Fibroblast of lung (primary cell): ENCODE measurements at regions not wholly inside any gene's neighbourhood (a gene's known extent, or its start where the extent isn't known, plus 50 kb on each side); places are given as distances from the start of the nearest gene placed in this dataset.

Experiments
- DNase-seq, 2 donors: peaks; one replicate each; pipeline versions ENCODE4 v3.0.0 to v3.0.0-alpha.2; 2010; ENCODE audit warnings: low read depth in 2 of 2
- H2AFZ ChIP-seq: 2 replicates; pipeline ENCODE4 v1.5.1; 2012; ENCODE audit warnings: low read length, control low read depth, inconsistent platforms
- H3K27ac ChIP-seq: 2 replicates; pipeline ENCODE4 v1.5.1; 2011; ENCODE audit warnings: low read length, control low read depth; ENCODE audit not compliant: insufficient read depth
- H3K27me3 ChIP-seq: 2 replicates; pipeline ENCODE4 v1.5.1; 2011; ENCODE audit warnings: mild to moderate bottlenecking, low read length; ENCODE audit not compliant: control insufficient read depth, insufficient read depth
- H3K36me3 ChIP-seq: 2 replicates; pipeline ENCODE4 v1.5.1; 2011; ENCODE audit warnings: low read length; ENCODE audit not compliant: control insufficient read depth, insufficient read depth
- H3K4me1 ChIP-seq: 2 replicates; pipeline ENCODE4 v1.5.1; 2011; ENCODE audit warnings: low read length; ENCODE audit not compliant: control insufficient read depth, insufficient read depth; ENCODE audit errors: extremely low read depth
- H3K4me2 ChIP-seq: 2 replicates; pipeline ENCODE4 v1.5.1; 2011; ENCODE audit warnings: low read length, control low read depth; ENCODE audit not compliant: insufficient read depth; ENCODE audit errors: extremely low read depth
- H3K4me3 ChIP-seq, 4 experiments: fragments of 200-600 bp in 1 of 4; sonication (generic) in 1 of 4; replicated peaks in 1 of 4; 2 replicates each; pipeline ENCODE4 v1.5.1; 2011 to 2016; ENCODE audit warnings: low read length in 4 of 4, low read depth in 3 of 4, mild to moderate bottlenecking in 3 of 4, control low read depth in 2 of 4, inconsistent platforms in 1 of 4, mixed read lengths in 1 of 4; ENCODE audit not compliant: insufficient read depth in 1 of 4; ENCODE audit errors: control extremely low read depth in 1 of 4
- H3K79me2 ChIP-seq: 2 replicates; pipeline ENCODE4 v1.5.1; 2012; ENCODE audit warnings: mild to moderate bottlenecking, low read length, inconsistent platforms; ENCODE audit not compliant: control insufficient read depth, insufficient read depth
- H3K9ac ChIP-seq: 2 replicates; pipeline ENCODE4 v1.5.1; 2011; ENCODE audit warnings: mild to moderate bottlenecking, low read length, control low read depth; ENCODE audit not compliant: insufficient read depth
- H3K9me3 ChIP-seq: 2 replicates; pipeline ENCODE4 v1.5.1; 2012; ENCODE audit warnings: low read depth, low read length; ENCODE audit not compliant: control insufficient read depth, insufficient read depth
- H4K20me1 ChIP-seq: 2 replicates; pipeline ENCODE4 v1.5.1; 2011; ENCODE audit warnings: low read length; ENCODE audit not compliant: control insufficient read depth, insufficient read depth; ENCODE audit errors: extremely low read depth
- EZH2 ChIP-seq: IDR thresholded peaks from 2 replicates; pipeline ENCODE4 v1.5.1; 2012; ENCODE audit warnings: low read length, control low read depth, mild to moderate bottlenecking; ENCODE audit errors: missing control alignments
- TF ChIP-seq, protein P1 (sequence below), 2 donors: IDR thresholded peaks in 1 of 2; conservative IDR thresholded peaks in 1 of 2; 1 replicate in 1 of 2; 2 replicates in 1 of 2; pipeline ENCODE4 v1.5.1; 2011 to 2012; ENCODE audit warnings: low read length in 2 of 2, control low read depth in 1 of 2, inconsistent platforms in 1 of 2, low read depth in 1 of 2, mild to moderate bottlenecking in 1 of 2

DNA sequence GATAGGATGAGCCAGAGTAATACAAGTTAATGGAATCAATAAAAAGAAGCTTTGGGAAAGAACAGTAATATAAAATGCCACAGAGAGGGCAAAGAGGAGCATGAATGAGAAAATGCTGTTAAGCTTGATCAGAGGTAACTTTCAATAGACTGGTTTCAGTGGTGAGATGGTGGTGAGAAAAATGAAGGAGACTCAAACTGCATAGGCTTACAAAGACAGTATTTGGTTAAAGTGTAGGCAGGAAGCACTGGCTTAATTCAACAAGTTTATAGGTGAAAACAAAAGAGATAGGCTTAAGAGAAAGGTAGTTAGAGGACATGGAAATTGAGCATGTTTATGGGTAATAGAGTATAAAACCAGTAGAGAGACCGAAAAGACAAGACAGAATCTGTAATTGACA is 298.6 kb upstream of the ADAMTS5 start:
- Histone ChIP-seq H3K9ac (no peak overlapping the region), H3K4me1 (peaks cover 2% of the 10 kb centered on the region)

DNA sequence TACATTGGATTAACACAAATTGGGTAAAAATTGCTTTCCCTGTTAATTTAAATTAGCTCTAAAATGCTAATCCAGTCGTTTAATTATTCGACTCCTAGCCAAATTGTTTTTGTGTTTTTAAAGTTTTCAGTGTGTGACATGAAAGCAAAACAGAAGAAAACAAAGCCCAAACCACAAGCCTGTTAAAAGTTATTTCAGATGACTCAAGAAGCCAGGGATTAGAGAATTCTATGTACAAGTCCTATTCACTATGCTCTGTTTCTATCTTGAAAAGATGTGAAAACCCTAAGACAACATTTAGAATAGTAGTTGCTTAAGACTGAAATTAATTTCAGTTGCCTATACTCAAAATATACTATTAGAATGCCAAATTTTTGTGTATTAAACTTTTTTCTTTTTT is 294.8 kb upstream of the ADAMTS5 start:
- Histone ChIP-seq H3K27me3 (no peaks in the 10 kb centered on the region), H4K20me1 (no peaks in the 10 kb centered on the region), H3K27ac (no peak overlapping the region), H2AFZ (no peak overlapping the region), H3K4me1 (no peaks in the 10 kb centered on the region), H3K4me3 (no peak overlapping the region), H3K9me3 (no peaks in the 10 kb centered on the region), H3K79me2 (no peaks in the 10 kb centered on the region), H3K4me2 (no peak overlapping the region), H3K9ac (no peak overlapping the region), H3K36me3 (no peaks in the 10 kb centered on the region)
- TF ChIP-seq, protein P1, sequence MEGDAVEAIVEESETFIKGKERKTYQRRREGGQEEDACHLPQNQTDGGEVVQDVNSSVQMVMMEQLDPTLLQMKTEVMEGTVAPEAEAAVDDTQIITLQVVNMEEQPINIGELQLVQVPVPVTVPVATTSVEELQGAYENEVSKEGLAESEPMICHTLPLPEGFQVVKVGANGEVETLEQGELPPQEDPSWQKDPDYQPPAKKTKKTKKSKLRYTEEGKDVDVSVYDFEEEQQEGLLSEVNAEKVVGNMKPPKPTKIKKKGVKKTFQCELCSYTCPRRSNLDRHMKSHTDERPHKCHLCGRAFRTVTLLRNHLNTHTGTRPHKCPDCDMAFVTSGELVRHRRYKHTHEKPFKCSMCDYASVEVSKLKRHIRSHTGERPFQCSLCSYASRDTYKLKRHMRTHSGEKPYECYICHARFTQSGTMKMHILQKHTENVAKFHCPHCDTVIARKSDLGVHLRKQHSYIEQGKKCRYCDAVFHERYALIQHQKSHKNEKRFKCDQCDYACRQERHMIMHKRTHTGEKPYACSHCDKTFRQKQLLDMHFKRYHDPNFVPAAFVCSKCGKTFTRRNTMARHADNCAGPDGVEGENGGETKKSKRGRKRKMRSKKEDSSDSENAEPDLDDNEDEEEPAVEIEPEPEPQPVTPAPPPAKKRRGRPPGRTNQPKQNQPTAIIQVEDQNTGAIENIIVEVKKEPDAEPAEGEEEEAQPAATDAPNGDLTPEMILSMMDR (conservative IDR thresholded peaks at IDR 0.05 in 1 of 2, IDR thresholded peaks at IDR 0.05 in 1 of 2; ENCODE audit: low read depth in 1 of 2, low read length in 2 of 2), result no peak
- TF ChIP-seq EZH2, result no peak
- no peak for DNase-seq

More for the DNA sequence above, 298.6 kb upstream of the ADAMTS5 start:
- no peak overlapping the region for H3K4me3 ChIP-seq
- H2AFZ ChIP-seq, result no peak overlapping the region
- no peak for TF ChIP-seq EZH2
- TF ChIP-seq, protein P1 (conservative IDR thresholded peaks at IDR 0.05 in 1 of 2, IDR thresholded peaks at IDR 0.05 in 1 of 2; ENCODE audit: low read depth in 1 of 2, low read length in 2 of 2), result no peak
- no peaks in the 10 kb centered on the region for H3K79me2 ChIP-seq
- no peaks in the 10 kb centered on the region for H3K27me3 ChIP-seq
- H3K9me3 ChIP-seq, result no peaks in the 10 kb centered on the region
- H3K27ac ChIP-seq, result no peak overlapping the region
- no peak for DNase-seq
- H3K36me3 ChIP-seq, result no peaks in the 10 kb centered on the region
- no peaks in the 10 kb centered on the region for H4K20me1 ChIP-seq
- H3K4me2 ChIP-seq, result no peak overlapping the region

DNA sequence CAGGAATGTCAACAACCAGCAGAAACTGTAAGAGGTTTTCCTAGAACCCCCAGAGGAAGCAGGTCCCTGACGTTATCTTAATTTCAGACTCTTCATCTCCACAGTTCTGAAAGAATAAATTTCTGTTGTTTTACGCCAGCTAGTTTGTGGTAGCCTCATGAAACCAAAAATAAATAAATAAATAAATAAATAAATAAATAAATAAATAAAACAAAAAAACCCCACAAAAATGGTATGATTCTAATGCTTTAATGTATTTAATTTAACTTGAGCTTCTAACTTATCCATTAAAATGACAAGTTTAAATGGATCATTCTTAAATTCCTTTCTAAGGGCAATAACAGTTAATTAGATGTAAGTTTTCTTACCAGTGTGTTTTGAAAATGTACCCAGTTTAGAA is 293.8 kb upstream of the ADAMTS5 start:
- TF ChIP-seq, protein P1 (conservative IDR thresholded peaks at IDR 0.05 in 1 of 2, IDR thresholded peaks at IDR 0.05 in 1 of 2; ENCODE audit: low read depth in 1 of 2, low read length in 2 of 2), result no peak
- no peak for TF ChIP-seq EZH2
- H4K20me1 ChIP-seq, result no peaks in the 10 kb centered on the region

More for the DNA sequence above, 293.8 kb upstream of the ADAMTS5 start:
- DNase-seq, result no peak
- no peak overlapping the region for H3K4me2 ChIP-seq
- no peaks in the 10 kb centered on the region for H3K4me1 ChIP-seq
- H2AFZ ChIP-seq, result no peak overlapping the region
- H3K4me3 ChIP-seq, result no peak overlapping the region
- no peak overlapping the region for H3K27ac ChIP-seq
- no peaks in the 10 kb centered on the region for H3K27me3 ChIP-seq
- no peaks in the 10 kb centered on the region for H3K9me3 ChIP-seq
- no peaks in the 10 kb centered on the region for H3K36me3 ChIP-seq
- H3K79me2 ChIP-seq, result no peaks in the 10 kb centered on the region
- no peak overlapping the region for H3K9ac ChIP-seq
